ENCODE measurements at regions not wholly inside any gene's neighbourhood (a gene's known extent, or its start where the extent isn't known, plus 50 kb on each side); places are given as distances from the start of the nearest gene placed in this dataset.

DNA sequence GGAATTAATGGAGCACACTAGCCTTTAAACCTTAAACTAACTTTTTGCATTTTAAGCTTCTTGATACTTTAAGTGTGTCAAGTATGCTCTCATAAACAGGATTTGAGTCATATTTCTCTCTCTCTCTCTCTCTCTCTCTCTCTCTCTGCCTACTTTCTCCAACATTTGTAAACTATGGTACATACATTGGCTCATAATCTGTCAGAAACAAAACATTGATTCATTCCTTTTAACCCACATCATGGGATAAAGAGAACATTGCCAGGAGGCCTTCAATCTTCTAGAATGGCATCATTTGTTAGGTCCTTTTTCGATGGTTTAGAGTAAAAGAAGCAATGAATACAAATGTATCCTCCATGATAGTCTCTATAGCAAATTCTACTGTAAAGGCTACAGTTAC, 81.6 kb upstream of the RERGL start:
- DNase-seq (ENCODE audit: low spot score, unreplicated experiment) = no peak
- H3K36me3 Mint-ChIP-seq (ENCODE audit: insufficient read depth) = peaks cover 3% of the 10 kb centered on the region
- H3K9me3 Mint-ChIP-seq (ENCODE audit: low read depth) = peaks cover 24% of the 10 kb centered on the region
- H3K27me3 Mint-ChIP-seq = no peaks in the 10 kb centered on the region
- no peak overlapping the region for H3K27ac Mint-ChIP-seq
- TF ChIP-seq, protein P1, sequence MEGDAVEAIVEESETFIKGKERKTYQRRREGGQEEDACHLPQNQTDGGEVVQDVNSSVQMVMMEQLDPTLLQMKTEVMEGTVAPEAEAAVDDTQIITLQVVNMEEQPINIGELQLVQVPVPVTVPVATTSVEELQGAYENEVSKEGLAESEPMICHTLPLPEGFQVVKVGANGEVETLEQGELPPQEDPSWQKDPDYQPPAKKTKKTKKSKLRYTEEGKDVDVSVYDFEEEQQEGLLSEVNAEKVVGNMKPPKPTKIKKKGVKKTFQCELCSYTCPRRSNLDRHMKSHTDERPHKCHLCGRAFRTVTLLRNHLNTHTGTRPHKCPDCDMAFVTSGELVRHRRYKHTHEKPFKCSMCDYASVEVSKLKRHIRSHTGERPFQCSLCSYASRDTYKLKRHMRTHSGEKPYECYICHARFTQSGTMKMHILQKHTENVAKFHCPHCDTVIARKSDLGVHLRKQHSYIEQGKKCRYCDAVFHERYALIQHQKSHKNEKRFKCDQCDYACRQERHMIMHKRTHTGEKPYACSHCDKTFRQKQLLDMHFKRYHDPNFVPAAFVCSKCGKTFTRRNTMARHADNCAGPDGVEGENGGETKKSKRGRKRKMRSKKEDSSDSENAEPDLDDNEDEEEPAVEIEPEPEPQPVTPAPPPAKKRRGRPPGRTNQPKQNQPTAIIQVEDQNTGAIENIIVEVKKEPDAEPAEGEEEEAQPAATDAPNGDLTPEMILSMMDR (IDR thresholded peaks at IDR 0.05; ENCODE audit: unreplicated experiment) = no peak
- H3K4me3 Mint-ChIP-seq (ENCODE audit: low read depth) = no peak overlapping the region
- H3K4me1 Mint-ChIP-seq (ENCODE audit: low read depth) = no peaks in the 10 kb centered on the region

DNA sequence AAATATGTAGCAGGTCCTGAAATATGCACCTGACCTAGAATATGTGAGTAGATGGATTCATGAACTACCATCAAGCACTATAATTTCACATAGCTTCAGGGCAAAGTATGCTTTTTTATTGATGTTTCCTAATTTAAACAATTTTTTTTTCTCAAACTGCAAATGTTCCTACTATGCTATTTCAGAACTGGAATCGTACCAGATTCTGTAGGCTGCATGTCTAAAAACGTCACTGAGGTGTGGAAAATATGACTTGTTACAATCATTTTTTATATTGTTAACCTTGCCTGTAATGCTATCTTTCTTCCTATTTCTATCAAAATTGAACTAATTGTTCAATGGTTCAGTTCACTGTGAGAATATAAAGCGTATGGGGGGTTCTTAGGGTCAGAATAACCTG, 78.0 kb upstream of the RERGL start:
- Mint-ChIP-seq H3K9me3 (ENCODE audit: low read depth) (peaks cover 20% of the 10 kb centered on the region), H3K27ac (no peak overlapping the region), H3K4me3 (ENCODE audit: low read depth) (no peak overlapping the region), H3K4me1 (ENCODE audit: low read depth) (no peaks in the 10 kb centered on the region), H3K27me3 (no peaks in the 10 kb centered on the region), H3K36me3 (ENCODE audit: insufficient read depth) (peaks cover 5% of the 10 kb centered on the region)
- TF ChIP-seq, protein P1 (IDR thresholded peaks at IDR 0.05; ENCODE audit: unreplicated experiment) = no peak
- DNase-seq (ENCODE audit: low spot score, unreplicated experiment) = no peak

DNA sequence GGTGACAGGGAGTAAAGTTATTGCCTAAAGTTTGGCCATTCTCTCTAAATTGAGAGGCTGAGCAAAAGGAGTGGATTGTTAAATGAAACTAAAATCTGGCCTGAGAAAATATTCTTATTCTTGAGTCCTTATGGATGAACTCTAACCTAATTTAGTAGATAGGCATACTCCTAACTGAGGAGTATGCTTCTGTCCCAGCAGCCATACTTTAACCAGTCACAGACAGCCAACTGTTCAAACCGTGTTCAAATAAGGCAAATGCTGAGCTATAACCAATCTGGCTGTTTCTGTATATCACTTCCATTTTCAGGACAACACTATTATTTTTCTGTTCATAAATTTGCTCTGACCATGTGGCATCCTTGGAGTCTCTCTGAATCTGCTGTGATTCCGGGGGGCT, 75.9 kb upstream of the RERGL start:
- no peak overlapping the region for H3K27ac Mint-ChIP-seq
- H3K9me3 Mint-ChIP-seq (ENCODE audit: low read depth) = peaks cover 6% of the 10 kb centered on the region
- no peak for DNase-seq (ENCODE audit: low spot score, unreplicated experiment)
- H3K36me3 Mint-ChIP-seq (ENCODE audit: insufficient read depth) = peaks cover 2% of the 10 kb centered on the region
- H3K4me1 Mint-ChIP-seq (ENCODE audit: low read depth) = no peaks in the 10 kb centered on the region
- TF ChIP-seq, protein P1 (IDR thresholded peaks at IDR 0.05; ENCODE audit: unreplicated experiment) = no peak
- no peak overlapping the region for H3K4me3 Mint-ChIP-seq (ENCODE audit: low read depth)
- H3K27me3 Mint-ChIP-seq = no peaks in the 10 kb centered on the region

DNA sequence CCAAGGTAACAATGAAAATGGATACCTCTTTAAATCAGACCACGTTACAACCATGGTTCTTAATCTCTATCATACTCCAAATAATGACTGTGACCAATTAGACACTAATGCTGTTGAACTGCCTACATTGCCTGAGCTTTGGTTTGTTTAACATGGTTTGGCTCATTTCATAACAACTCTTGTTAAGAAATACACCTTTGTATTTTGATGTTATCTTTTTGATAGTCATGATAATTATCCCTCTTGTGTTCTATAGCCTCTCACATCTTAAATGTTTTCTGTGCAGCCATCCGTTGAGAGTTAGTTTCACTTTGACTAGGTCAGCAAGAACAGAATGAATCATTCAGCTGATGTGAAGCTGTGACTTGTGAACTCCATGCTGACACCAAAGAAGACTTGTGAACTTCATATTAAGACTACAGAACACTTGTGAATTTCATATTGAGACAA, 75.5 kb upstream of the RERGL start:
- Mint-ChIP-seq H3K36me3 (ENCODE audit: insufficient read depth) (peaks cover 2% of the 10 kb centered on the region), H3K4me1 (ENCODE audit: low read depth) (no peaks in the 10 kb centered on the region), H3K4me3 (ENCODE audit: low read depth) (no peak overlapping the region), H3K27ac (no peak overlapping the region), H3K27me3 (no peaks in the 10 kb centered on the region), H3K9me3 (ENCODE audit: low read depth) (peaks cover 6% of the 10 kb centered on the region)
- TF ChIP-seq, protein P1 (IDR thresholded peaks at IDR 0.05; ENCODE audit: unreplicated experiment) = no peak
- no peak for DNase-seq (ENCODE audit: low spot score, unreplicated experiment)

DNA sequence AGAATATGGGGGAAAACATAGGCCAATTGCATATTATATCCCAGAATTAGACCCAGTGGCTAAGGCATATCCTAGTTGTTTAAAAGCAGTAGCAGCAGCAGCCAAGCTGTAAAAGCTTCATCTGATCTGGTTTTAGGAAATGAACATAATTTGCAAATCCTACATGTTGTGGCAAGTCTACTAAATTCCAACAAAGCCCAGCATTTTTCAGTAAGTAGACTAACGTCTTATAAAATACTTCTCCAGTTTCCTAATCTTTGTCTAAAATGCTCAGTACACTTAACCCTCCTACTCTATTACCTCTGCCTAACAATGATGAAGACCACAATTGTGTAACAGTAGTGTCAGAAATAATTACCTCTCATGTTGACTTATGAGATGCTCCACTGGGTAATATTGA, 70.9 kb upstream of the RERGL start:
- Mint-ChIP-seq H3K9me3 (ENCODE audit: low read depth) (peaks cover 27% of the 10 kb centered on the region), H3K4me1 (ENCODE audit: low read depth) (no peaks in the 10 kb centered on the region), H3K27me3 (no peaks in the 10 kb centered on the region), H3K4me3 (ENCODE audit: low read depth) (no peak overlapping the region), H3K36me3 (ENCODE audit: insufficient read depth) (peaks cover 8% of the 10 kb centered on the region), H3K27ac (no peak overlapping the region)
- TF ChIP-seq, protein P1 (IDR thresholded peaks at IDR 0.05; ENCODE audit: unreplicated experiment) = no peak
- DNase-seq (ENCODE audit: low spot score, unreplicated experiment) = no peak
